Activated CD4-positive, alpha-beta T cell treated with anti-CD3 and anti-CD28 coated beads for 36 hours (primary cell): ENCODE measurements at regions not wholly inside any gene's neighbourhood (a gene's known extent, or its start where the extent isn't known, plus 50 kb on each side); places are given as distances from the start of the nearest gene placed in this dataset.

Experiments
- ATAC-seq: fragments of 200-7000 bp; cut with Tn5 transposase; one replicate; pipeline ENCODE4 v1.10.0; 2021; ENCODE audit warnings: mild to moderate bottlenecking, moderate library complexity
- CTCF ChIA-PET: fragments of 350-600 bp; sonication (Branson Sonifier 250); formaldehyde crosslinking; loops from one replicate; lab custom pipeline; 2021; ENCODE audit warnings: antibody characterized with exemption; lab: Charles Lee
- POLR2A ChIA-PET: fragments of 350-600 bp; sonication (Branson Sonifier 250); formaldehyde crosslinking; loops from one replicate; lab custom pipeline; 2021; ENCODE audit warnings: antibody characterized with exemption, inconsistent platforms; lab: Charles Lee
- DNase-seq: peaks from one replicate; pipeline ENCODE4 v3.0.0-alpha.2; 2020
- H3K27ac Mint-ChIP-seq: one replicate; pipeline ENCODE4 v1.8.0; 2021; ENCODE audit warnings: mixed read lengths
- H3K27me3 Mint-ChIP-seq: one replicate; pipeline ENCODE4 v1.8.0; 2021; ENCODE audit warnings: mixed read lengths
- H3K36me3 Mint-ChIP-seq: one replicate; pipeline ENCODE4 v1.8.0; 2021; ENCODE audit warnings: low read depth, mixed read lengths
- H3K4me1 Mint-ChIP-seq: one replicate; pipeline ENCODE4 v1.8.0; 2021; ENCODE audit warnings: mixed read lengths
- H3K4me3 Mint-ChIP-seq: one replicate; pipeline ENCODE4 v1.8.0; 2021; ENCODE audit warnings: mild to moderate bottlenecking, moderate library complexity, mixed read lengths
- H3K9me3 Mint-ChIP-seq: one replicate; pipeline ENCODE4 v1.8.0; 2021; ENCODE audit warnings: low read depth, mixed read lengths
- intact Hi-C, 2 experiments: fragments of 100-400 bp; cut with DNase I in 1 of 2; cut with micrococcal nuclease in 1 of 2; formaldehyde crosslinking; loops; one replicate each; pipeline versions ENCODE4 v1.14.2 to v1.15.1; 2022 to 2024; cut with DNase I, micrococcal nuclease

- H3K9me3 Mint-ChIP-seq, result peaks cover 2% of the 10 kb centered on the region
- DNase-seq (no peak), ATAC-seq (no peak)
- no peak overlapping the region for H3K27ac Mint-ChIP-seq
- no peaks in the 10 kb centered on the region for H3K27me3 Mint-ChIP-seq
- H3K36me3 Mint-ChIP-seq, result no peaks in the 10 kb centered on the region
- ChIA-PET CTCF (no interaction called here), POLR2A (no interaction called here)
- H3K4me3 Mint-ChIP-seq, result no peak overlapping the region
- intact Hi-C loops, result no loop called here
- H3K4me1 Mint-ChIP-seq, result no peaks in the 10 kb centered on the region
Observed at GRCh38 chrX:99833821-99834220, 576.3 kb downstream of the PCDH19 start.

GRCh38 chrX:99820197-99820596, 589.9 kb downstream of the PCDH19 start:
- Mint-ChIP-seq H3K9me3 (no peaks in the 10 kb centered on the region), H3K4me3 (no peak overlapping the region), H3K36me3 (no peaks in the 10 kb centered on the region), H3K4me1 (no peaks in the 10 kb centered on the region), H3K27ac (no peak overlapping the region), H3K27me3 (no peaks in the 10 kb centered on the region)
- CTCF ChIA-PET, result no interaction called here
- POLR2A ChIA-PET, result no interaction called here
- ATAC-seq (no peak), DNase-seq (no peak)
- intact Hi-C loops, result no loop called here

DNA sequence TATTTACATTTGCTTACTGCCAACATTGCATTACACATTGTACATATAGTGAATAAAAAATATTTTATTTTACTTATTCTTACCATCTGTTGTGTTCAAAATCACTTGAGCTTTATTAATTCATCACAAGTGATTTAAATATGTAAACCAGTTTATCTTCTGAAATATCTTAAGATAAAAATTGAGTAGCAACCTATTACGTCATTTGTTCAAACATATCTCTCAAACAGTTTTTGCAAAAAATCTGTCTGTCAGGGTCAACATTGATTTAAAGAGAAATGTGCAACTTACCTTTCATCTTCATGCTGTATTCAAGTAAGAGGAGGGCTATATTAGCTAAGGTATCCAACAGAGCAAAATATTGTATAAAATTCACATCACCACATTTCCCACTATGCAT, 610.1 kb downstream of the PCDH19 start:
- no peak overlapping the region for H3K4me3 Mint-ChIP-seq
- no peak for ATAC-seq
- H3K27ac Mint-ChIP-seq, result no peak overlapping the region
- CTCF ChIA-PET, result no interaction called here
- no peak for DNase-seq
- no peaks in the 10 kb centered on the region for H3K27me3 Mint-ChIP-seq
- H3K4me1 Mint-ChIP-seq, result no peaks in the 10 kb centered on the region
- intact Hi-C loops, result no loop called here
- H3K36me3 Mint-ChIP-seq, result no peaks in the 10 kb centered on the region
- no peaks in the 10 kb centered on the region for H3K9me3 Mint-ChIP-seq
- POLR2A ChIA-PET, result no interaction called here

DNA sequence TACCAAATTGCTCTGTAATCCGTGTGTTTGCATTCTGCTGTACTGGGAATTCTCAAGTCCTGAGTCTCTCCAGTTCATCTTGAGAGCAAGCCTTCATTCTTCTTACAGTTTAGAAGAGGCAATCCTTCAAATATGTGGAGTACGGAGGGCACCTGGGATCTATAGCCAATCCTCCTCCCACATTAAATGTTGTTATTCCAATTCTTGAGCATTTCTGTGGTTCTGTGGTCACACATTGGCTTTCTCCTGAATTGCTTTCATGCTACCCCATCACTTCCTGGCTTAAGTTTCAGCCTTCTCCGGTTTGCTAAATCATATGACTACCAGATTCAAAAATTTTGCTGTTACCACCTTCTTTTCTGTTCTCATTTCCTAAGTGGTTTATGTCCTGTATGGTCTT, 611.1 kb downstream of the PCDH19 start:
- POLR2A ChIA-PET, result no interaction called here
- Mint-ChIP-seq H3K27ac (no peak overlapping the region), H3K27me3 (no peaks in the 10 kb centered on the region), H3K4me1 (no peaks in the 10 kb centered on the region), H3K9me3 (no peaks in the 10 kb centered on the region), H3K4me3 (no peak overlapping the region), H3K36me3 (no peaks in the 10 kb centered on the region)
- ATAC-seq (no peak), DNase-seq (no peak)
- intact Hi-C loops, result no loop called here
- CTCF ChIA-PET, result no interaction called here

DNA sequence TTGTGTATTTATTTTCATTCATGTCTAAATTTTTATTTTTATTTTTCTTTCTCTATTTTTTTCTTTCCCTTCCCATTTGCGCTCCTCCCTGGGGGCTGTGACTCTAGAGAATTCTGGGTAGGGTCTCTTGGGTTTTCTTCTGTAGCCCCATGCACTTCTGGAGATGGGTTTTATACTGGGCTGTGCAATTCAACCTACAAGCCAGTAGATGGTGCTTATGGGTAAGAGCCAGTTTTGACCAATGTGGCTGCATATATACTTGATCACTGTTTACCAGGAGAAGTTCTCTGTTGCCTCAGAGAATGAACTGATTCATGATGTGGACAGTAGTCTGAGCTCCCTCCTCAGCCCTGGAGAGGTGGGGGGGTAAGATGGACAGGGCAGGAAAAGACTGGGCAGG, 614.6 kb downstream of the PCDH19 start:
- Mint-ChIP-seq H3K27me3 (no peaks in the 10 kb centered on the region), H3K36me3 (no peaks in the 10 kb centered on the region), H3K4me3 (no peak overlapping the region), H3K9me3 (no peaks in the 10 kb centered on the region), H3K4me1 (no peaks in the 10 kb centered on the region), H3K27ac (no peak overlapping the region)
- DNase-seq (no peak), ATAC-seq (no peak)
- POLR2A ChIA-PET, result no interaction called here
- CTCF ChIA-PET, result no interaction called here
- intact Hi-C loops, result no loop called here

DNA sequence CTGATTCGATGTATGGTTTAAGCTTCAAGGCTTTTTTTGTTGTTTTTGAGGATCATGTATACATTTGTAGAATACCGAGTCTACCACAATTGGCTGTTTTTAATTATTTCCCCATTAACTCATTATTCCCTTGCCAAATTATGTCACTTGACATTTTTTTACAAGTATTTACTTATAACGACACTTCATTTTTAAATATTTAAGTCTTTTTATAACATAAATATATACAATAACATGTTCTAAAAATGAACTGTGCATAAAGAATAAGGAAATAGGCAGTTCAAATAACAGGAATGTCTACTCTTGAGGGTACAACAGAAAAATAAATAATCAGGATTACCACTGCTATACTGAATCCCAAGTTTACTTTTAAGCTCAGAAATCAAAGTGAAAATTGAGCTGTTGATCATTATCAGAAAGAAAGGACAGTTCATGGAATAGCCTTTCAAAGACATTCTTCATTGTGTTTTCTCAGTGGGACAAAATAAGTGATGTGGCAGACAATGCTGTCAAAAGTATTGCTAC, 627.5 kb downstream of the PCDH19 start:
- no peaks in the 10 kb centered on the region for H3K27me3 Mint-ChIP-seq
- no peaks in the 10 kb centered on the region for H3K4me1 Mint-ChIP-seq
- H3K4me3 Mint-ChIP-seq, result no peak overlapping the region
- intact Hi-C loops, result no loop called here
- no peak for DNase-seq
- no peak overlapping the region for H3K27ac Mint-ChIP-seq
- ChIA-PET CTCF (no interaction called here), POLR2A (no interaction called here)
- H3K9me3 Mint-ChIP-seq, result no peaks in the 10 kb centered on the region
- no peaks in the 10 kb centered on the region for H3K36me3 Mint-ChIP-seq
- no peak for ATAC-seq

DNA sequence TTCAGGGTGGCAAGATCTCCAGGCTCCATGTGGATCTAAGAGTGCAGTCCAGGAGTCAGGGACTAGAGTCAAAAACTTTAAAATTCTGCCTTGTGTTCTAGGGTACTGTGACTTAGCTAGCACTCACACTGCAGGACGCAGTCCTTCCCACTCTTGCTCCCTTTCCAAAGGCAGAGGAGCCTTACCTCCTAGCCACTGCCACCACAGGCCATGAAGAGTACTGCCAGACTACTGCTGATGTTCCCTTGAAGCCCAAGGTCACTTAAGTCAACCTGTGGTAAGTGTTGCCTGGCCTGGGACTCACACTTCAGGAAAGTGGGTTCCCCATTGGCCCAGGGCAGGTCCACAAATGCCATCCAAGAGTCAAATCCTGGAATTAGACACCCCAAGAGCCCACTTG, 632.2 kb downstream of the PCDH19 start:
- intact Hi-C loops, result no loop called here
- ATAC-seq (no peak), DNase-seq (no peak)
- Mint-ChIP-seq H3K36me3 (no peaks in the 10 kb centered on the region), H3K27ac (no peak overlapping the region), H3K4me1 (no peaks in the 10 kb centered on the region), H3K27me3 (no peaks in the 10 kb centered on the region), H3K4me3 (no peak overlapping the region), H3K9me3 (no peaks in the 10 kb centered on the region)
- ChIA-PET CTCF (no interaction called here), POLR2A (no interaction called here)

DNA sequence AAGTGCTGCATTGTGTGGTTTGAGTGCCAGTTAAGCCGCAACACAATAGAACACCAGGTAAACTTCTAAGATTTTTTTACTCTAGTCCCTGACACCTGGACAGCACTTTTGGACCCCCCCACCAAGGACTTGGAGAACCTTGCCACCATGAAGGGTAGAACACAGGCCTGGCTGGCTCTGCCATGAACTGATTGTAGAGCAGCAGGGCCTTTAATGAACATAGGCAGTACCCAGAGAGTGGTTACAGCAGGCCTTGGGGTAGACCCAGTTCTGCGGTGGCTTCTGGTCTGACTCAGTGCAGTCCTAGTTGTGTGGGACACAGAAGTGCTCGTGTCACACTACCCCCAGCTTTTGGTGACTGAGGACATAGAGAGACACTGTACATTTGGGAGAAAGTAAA, 648.3 kb downstream of the PCDH19 start:
- H3K27ac Mint-ChIP-seq, result no peak overlapping the region
- CTCF ChIA-PET, result no interaction called here
- H3K4me3 Mint-ChIP-seq, result no peak overlapping the region
- no peaks in the 10 kb centered on the region for H3K27me3 Mint-ChIP-seq
- H3K36me3 Mint-ChIP-seq, result no peaks in the 10 kb centered on the region
- no peaks in the 10 kb centered on the region for H3K4me1 Mint-ChIP-seq
- ATAC-seq (no peak), DNase-seq (no peak)
- H3K9me3 Mint-ChIP-seq, result no peaks in the 10 kb centered on the region
- intact Hi-C loops, result no loop called here
- POLR2A ChIA-PET, result no interaction called here

GRCh38 chrX:99752776-99753175, 657.3 kb downstream of the PCDH19 start:
- POLR2A ChIA-PET, result no interaction called here
- H3K4me1 Mint-ChIP-seq, result no peaks in the 10 kb centered on the region
- no peak for ATAC-seq
- H3K9me3 Mint-ChIP-seq, result peaks cover 7% of the 10 kb centered on the region
- no peak overlapping the region for H3K27ac Mint-ChIP-seq
- CTCF ChIA-PET, result no interaction called here
- no peak overlapping the region for H3K4me3 Mint-ChIP-seq
- H3K27me3 Mint-ChIP-seq, result no peaks in the 10 kb centered on the region
- no peaks in the 10 kb centered on the region for H3K36me3 Mint-ChIP-seq
- no peak for DNase-seq
- intact Hi-C loops, result no loop called here

- Mint-ChIP-seq H3K4me1 (no peaks in the 10 kb centered on the region), H3K9me3 (peaks cover 7% of the 10 kb centered on the region), H3K4me3 (no peak overlapping the region), H3K27me3 (no peaks in the 10 kb centered on the region), H3K27ac (no peak overlapping the region), H3K36me3 (no peaks in the 10 kb centered on the region)
- CTCF ChIA-PET, result no interaction called here
- intact Hi-C loops, result no loop called here
- ATAC-seq (no peak), DNase-seq (no peak)
- POLR2A ChIA-PET, result no interaction called here
Observed at GRCh38 chrX:99750721-99751120, 659.4 kb downstream of the PCDH19 start.

DNA sequence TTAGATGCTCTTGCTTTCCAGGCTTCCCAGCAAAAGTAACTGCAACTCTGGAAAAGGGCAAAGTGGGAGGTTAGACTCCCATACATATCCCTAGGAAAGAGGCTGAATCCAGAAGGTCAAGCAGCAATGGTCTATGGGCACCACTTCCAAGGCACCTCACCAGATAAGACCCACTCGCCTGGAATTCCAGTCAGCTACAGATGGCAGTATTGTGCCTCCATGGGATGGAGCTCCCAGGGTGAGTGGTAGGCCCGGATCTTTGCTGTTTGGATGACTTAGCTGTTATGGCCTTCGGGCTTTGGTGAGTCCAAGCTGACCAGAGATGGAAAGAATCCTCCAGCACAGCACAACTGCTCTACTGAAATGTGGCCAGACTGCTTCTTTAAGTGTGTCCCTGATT, 688.0 kb downstream of the PCDH19 start:
- H3K4me3 Mint-ChIP-seq, result no peak overlapping the region
- H3K4me1 Mint-ChIP-seq, result no peaks in the 10 kb centered on the region
- ATAC-seq, result no peak
- CTCF ChIA-PET, result no interaction called here
- DNase-seq, result no peak
- H3K27ac Mint-ChIP-seq, result no peak overlapping the region
- peaks cover 6% of the 10 kb centered on the region for H3K9me3 Mint-ChIP-seq
- POLR2A ChIA-PET, result no interaction called here
- no peaks in the 10 kb centered on the region for H3K36me3 Mint-ChIP-seq
- intact Hi-C loops, result no loop called here
- no peaks in the 10 kb centered on the region for H3K27me3 Mint-ChIP-seq

GRCh38 chrX:99719140-99719539, 690.9 kb downstream of the PCDH19 start:
- ATAC-seq, result no peak
- POLR2A ChIA-PET, result no interaction called here

DNA sequence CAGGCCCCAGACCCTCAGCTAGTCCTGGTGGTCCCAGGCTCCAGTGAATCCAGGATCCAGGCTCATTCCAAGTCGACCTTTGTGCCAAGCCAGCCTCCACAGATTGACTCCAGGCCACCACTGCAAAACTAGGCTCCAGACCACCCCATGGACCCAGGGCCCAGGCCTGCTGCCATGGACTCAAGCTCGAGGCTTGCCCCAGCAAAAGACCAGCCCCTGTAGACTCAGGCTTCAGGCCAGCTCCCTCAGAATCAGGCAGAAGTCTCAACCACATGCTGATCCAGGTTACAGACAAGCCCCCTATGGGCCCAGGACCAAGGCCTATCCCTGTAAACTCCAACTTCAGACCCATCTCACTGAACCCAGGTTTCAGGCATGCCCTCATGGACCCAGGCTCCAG, 692.4 kb downstream of the PCDH19 start:
- peaks cover 6% of the 10 kb centered on the region for H3K9me3 Mint-ChIP-seq
- no peak overlapping the region for H3K4me3 Mint-ChIP-seq
- no peak for ATAC-seq
- no peak overlapping the region for H3K27ac Mint-ChIP-seq
- POLR2A ChIA-PET, result no interaction called here
- no peaks in the 10 kb centered on the region for H3K27me3 Mint-ChIP-seq
- intact Hi-C loops, result no loop called here
- CTCF ChIA-PET, result interaction anchor here (0.6 kb wide), 1 partner anchor 15 kb away, joined by 3 read pairs; no protein-coding TSS in a partner anchor
- H3K4me1 Mint-ChIP-seq, result no peaks in the 10 kb centered on the region
- no peaks in the 10 kb centered on the region for H3K36me3 Mint-ChIP-seq
- no peak for DNase-seq

More at GRCh38 chrX:99719140-99719539, 690.9 kb downstream of the PCDH19 start:
- no peak overlapping the region for H3K4me3 Mint-ChIP-seq
- H3K27ac Mint-ChIP-seq, result no peak overlapping the region
- H3K36me3 Mint-ChIP-seq, result no peaks in the 10 kb centered on the region
- DNase-seq, result no peak
- H3K9me3 Mint-ChIP-seq, result peaks cover 6% of the 10 kb centered on the region
- H3K4me1 Mint-ChIP-seq, result no peaks in the 10 kb centered on the region
- no peaks in the 10 kb centered on the region for H3K27me3 Mint-ChIP-seq
- CTCF ChIA-PET, result interaction anchor here (0.5 kb wide), 1 partner anchor 521 kb away, joined by 3 read pairs; no protein-coding TSS in a partner anchor
- intact Hi-C loops, result no loop called here
